ENCODE measurements at regions not wholly inside any gene's neighbourhood (a gene's known extent, or its start where the extent isn't known, plus 50 kb on each side); places are given as distances from the start of the nearest gene placed in this dataset.

- Mint-ChIP-seq H3K9me3 (peaks cover 15% of the 10 kb centered on the region), H3K36me3 (ENCODE audit: low read depth) (no peaks in the 10 kb centered on the region), H3K4me1 (ENCODE audit: low read depth) (no peaks in the 10 kb centered on the region), H3K27me3 (no peaks in the 10 kb centered on the region), H3K4me3 (no peak overlapping the region), H3K27ac (no peak overlapping the region)
- no peak for DNase-seq
These were observed 374.7 kb downstream of the TUSC7 start for GRCh38 chr3:117084277-117084676.

- Mint-ChIP-seq H3K4me3 (no peak overlapping the region), H3K27me3 (no peaks in the 10 kb centered on the region), H3K4me1 (ENCODE audit: low read depth) (no peaks in the 10 kb centered on the region), H3K9me3 (peaks cover 15% of the 10 kb centered on the region), H3K27ac (no peak overlapping the region), H3K36me3 (ENCODE audit: low read depth) (no peaks in the 10 kb centered on the region)
- DNase-seq = no peak
These were observed 375.2 kb downstream of the TUSC7 start for GRCh38 chr3:117084739-117085270.

GRCh38 chr3:117091676-117092075 is 382.1 kb downstream of the TUSC7 start:
- no peak overlapping the region for H3K27ac Mint-ChIP-seq
- peaks cover 16% of the 10 kb centered on the region for H3K9me3 Mint-ChIP-seq
- H3K4me1 Mint-ChIP-seq (ENCODE audit: low read depth) = no peaks in the 10 kb centered on the region
- H3K4me3 Mint-ChIP-seq = no peak overlapping the region
- no peak for DNase-seq
- H3K27me3 Mint-ChIP-seq = no peaks in the 10 kb centered on the region
- no peaks in the 10 kb centered on the region for H3K36me3 Mint-ChIP-seq (ENCODE audit: low read depth)

DNA sequence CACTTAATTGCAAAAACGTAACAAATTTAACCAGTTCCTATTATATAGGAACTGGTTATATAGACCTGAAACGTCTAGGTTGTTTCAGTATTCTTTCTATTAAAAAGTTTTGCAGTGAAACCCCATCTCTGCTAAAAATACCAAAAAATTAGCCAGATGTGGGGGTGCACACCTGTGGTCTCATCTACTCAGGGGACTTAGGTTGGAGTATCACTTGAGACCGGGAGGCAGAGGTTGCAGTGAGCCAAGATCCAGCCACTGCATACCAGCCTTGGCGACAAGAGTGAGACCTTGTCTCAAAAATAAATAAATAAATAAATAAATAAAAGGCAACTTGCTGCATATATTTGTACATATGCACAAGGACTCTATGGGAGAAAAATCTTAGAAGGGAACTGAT is 387.0 kb downstream of the TUSC7 start:
- H3K27ac Mint-ChIP-seq = no peak overlapping the region
- no peaks in the 10 kb centered on the region for H3K27me3 Mint-ChIP-seq
- no peaks in the 10 kb centered on the region for H3K4me1 Mint-ChIP-seq (ENCODE audit: low read depth)
- H3K36me3 Mint-ChIP-seq (ENCODE audit: low read depth) = no peaks in the 10 kb centered on the region
- DNase-seq = no peak
- peaks cover 4% of the 10 kb centered on the region for H3K9me3 Mint-ChIP-seq
- no peak overlapping the region for H3K4me3 Mint-ChIP-seq

GRCh38 chr3:117097351-117097750 is 387.8 kb downstream of the TUSC7 start:
- Mint-ChIP-seq H3K4me1 (ENCODE audit: low read depth) (no peaks in the 10 kb centered on the region), H3K36me3 (ENCODE audit: low read depth) (no peaks in the 10 kb centered on the region), H3K9me3 (peaks cover 4% of the 10 kb centered on the region), H3K27me3 (no peaks in the 10 kb centered on the region), H3K27ac (no peak overlapping the region), H3K4me3 (no peak overlapping the region)
- DNase-seq = no peak

DNA sequence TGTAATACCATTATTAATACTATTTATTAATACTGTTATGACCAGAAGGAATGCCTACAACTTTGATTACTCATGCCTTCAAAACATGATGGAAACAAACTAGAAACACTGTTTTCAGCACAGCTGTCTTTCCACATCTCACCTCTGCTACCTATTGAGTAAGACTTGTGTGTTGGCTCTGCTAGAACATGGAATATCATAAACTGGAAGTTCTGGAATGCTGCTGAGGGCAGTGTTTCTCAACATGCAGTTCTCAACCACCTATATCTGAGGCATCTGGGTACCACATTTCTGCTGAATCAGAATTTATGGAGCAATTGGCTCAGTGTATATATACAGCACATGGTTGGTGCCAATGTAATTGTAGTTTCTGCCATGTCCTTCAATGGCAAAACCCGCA is 392.1 kb downstream of the TUSC7 start:
- H3K4me1 Mint-ChIP-seq (ENCODE audit: low read depth) = no peaks in the 10 kb centered on the region
- H3K4me3 Mint-ChIP-seq = no peak overlapping the region
- peaks cover 2% of the 10 kb centered on the region for H3K9me3 Mint-ChIP-seq
- no peak for DNase-seq
- H3K27me3 Mint-ChIP-seq = no peaks in the 10 kb centered on the region
- no peaks in the 10 kb centered on the region for H3K36me3 Mint-ChIP-seq (ENCODE audit: low read depth)
- no peak overlapping the region for H3K27ac Mint-ChIP-seq

DNA sequence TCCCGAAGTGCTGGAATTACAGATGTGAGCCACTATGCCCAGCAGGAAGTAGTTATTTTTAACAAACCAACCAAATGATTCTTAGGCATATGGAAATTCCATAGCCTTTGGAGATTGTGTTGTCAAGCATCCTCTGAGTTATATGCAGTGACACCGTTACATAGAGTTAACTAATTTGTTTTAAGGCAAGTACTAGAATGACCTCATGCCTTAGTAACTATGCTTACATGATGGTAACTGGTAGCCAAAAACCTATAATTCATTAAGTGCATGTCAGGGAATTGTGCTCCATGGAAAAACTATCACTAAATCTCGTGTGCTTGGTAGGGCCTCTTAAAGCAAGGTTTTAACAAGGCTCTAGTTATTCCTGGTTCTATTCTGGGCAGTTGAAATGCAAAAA is 392.8 kb downstream of the TUSC7 start:
- H3K36me3 Mint-ChIP-seq (ENCODE audit: low read depth) = no peaks in the 10 kb centered on the region
- H3K9me3 Mint-ChIP-seq = peaks cover 2% of the 10 kb centered on the region
- H3K4me1 Mint-ChIP-seq (ENCODE audit: low read depth) = no peaks in the 10 kb centered on the region
- no peak overlapping the region for H3K27ac Mint-ChIP-seq
- H3K27me3 Mint-ChIP-seq = no peaks in the 10 kb centered on the region
- no peak for DNase-seq
- H3K4me3 Mint-ChIP-seq = no peak overlapping the region

GRCh38 chr3:117103675-117104074 is 394.1 kb downstream of the TUSC7 start:
- H3K4me1 Mint-ChIP-seq (ENCODE audit: low read depth) = no peaks in the 10 kb centered on the region
- H3K27me3 Mint-ChIP-seq = no peaks in the 10 kb centered on the region
- H3K27ac Mint-ChIP-seq = no peak overlapping the region
- no peaks in the 10 kb centered on the region for H3K36me3 Mint-ChIP-seq (ENCODE audit: low read depth)
- peaks cover 5% of the 10 kb centered on the region for H3K9me3 Mint-ChIP-seq
- no peak overlapping the region for H3K4me3 Mint-ChIP-seq
- DNase-seq = no peak

GRCh38 chr3:117104381-117104780 is 394.8 kb downstream of the TUSC7 start:
- Mint-ChIP-seq H3K4me3 (no peak overlapping the region), H3K36me3 (ENCODE audit: low read depth) (no peaks in the 10 kb centered on the region), H3K27me3 (no peaks in the 10 kb centered on the region), H3K27ac (no peak overlapping the region), H3K9me3 (peaks cover 5% of the 10 kb centered on the region), H3K4me1 (ENCODE audit: low read depth) (no peaks in the 10 kb centered on the region)
- DNase-seq = no peak

- H3K9me3 Mint-ChIP-seq = peaks cover 5% of the 10 kb centered on the region
These were observed 395.2 kb downstream of the TUSC7 start for GRCh38 chr3:117104792-117105191.

DNA sequence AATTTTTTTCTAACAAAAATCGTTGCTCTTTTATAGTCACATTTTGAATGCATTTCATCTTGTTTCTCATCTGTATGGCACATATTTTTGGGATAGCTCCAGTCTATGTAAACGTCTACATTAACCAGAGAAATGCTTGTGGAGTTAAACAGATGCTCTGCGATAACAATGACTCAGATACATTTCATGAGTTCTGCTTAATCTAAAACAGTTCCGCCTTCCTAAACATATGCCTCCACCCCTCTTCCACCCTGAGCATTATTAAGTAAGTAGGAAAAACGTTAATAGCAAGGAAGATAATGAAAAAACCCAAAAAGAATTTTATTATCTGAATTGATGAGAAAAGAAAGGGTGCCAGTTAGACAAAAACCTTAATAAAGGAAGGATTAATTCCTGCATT is 396.1 kb downstream of the TUSC7 start:
- H3K4me1 Mint-ChIP-seq (ENCODE audit: low read depth) = no peaks in the 10 kb centered on the region
- H3K9me3 Mint-ChIP-seq = peaks cover 5% of the 10 kb centered on the region
- H3K27ac Mint-ChIP-seq = no peak overlapping the region

More at GRCh38 chr3:117104792-117105191, 395.2 kb downstream of the TUSC7 start:
- Mint-ChIP-seq H3K4me1 (ENCODE audit: low read depth) (no peaks in the 10 kb centered on the region), H3K27ac (no peak overlapping the region), H3K27me3 (no peaks in the 10 kb centered on the region), H3K4me3 (no peak overlapping the region), H3K36me3 (ENCODE audit: low read depth) (no peaks in the 10 kb centered on the region)
- DNase-seq = no peak

DNA sequence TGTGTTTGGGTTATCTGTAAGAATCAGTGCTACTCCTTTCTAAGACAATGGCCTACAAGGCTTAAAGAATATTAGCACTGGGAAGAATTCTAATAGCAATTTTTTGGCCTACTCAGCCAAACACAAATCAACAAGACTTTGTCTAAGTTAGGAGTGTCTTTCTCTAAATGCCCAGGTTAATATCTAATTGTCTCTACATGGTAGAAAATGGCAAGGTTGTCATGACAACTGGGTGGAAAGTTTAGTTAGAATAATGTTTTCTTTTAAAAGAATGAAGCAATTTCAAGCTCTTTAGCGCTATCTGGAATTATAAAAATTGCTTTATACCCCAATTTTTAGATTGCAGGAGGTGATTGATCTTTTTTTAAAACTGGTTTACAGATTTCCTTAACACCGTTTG is 396.8 kb downstream of the TUSC7 start:
- Mint-ChIP-seq H3K27ac (no peak overlapping the region), H3K27me3 (no peaks in the 10 kb centered on the region), H3K4me1 (ENCODE audit: low read depth) (no peaks in the 10 kb centered on the region), H3K36me3 (ENCODE audit: low read depth) (no peaks in the 10 kb centered on the region), H3K4me3 (no peak overlapping the region), H3K9me3 (peaks cover 3% of the 10 kb centered on the region)
- DNase-seq = no peak

More for the DNA sequence above, 396.1 kb downstream of the TUSC7 start:
- no peaks in the 10 kb centered on the region for H3K36me3 Mint-ChIP-seq (ENCODE audit: low read depth)
- H3K4me3 Mint-ChIP-seq = no peak overlapping the region
- H3K27me3 Mint-ChIP-seq = no peaks in the 10 kb centered on the region
- no peak for DNase-seq

DNA sequence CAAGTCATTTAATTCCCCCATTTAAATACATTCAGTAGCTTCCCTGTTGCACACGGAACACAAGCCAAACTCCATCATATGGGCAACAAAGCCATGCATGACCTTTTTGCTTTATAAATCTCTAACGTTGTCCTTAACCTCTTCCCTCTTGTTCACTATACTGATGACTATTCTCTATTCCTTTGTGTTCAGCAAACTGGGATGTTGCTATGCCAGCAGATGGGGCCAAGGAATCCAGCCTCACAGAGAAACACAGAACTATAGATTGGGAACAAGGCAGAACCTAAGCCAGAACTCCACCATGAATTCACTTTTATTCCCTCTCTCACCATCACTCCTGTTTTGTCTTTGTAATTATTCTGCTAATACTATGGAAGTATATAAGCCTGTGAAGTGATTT is 398.4 kb downstream of the TUSC7 start:
- Mint-ChIP-seq H3K4me3 (no peak overlapping the region), H3K9me3 (peaks cover 3% of the 10 kb centered on the region)
- DNase-seq = no peak

GRCh38 chr3:117109178-117109577 is 399.6 kb downstream of the TUSC7 start:
- H3K36me3 Mint-ChIP-seq (ENCODE audit: low read depth) = no peaks in the 10 kb centered on the region
- H3K27ac Mint-ChIP-seq = no peak overlapping the region
- H3K4me3 Mint-ChIP-seq = no peak overlapping the region
- no peaks in the 10 kb centered on the region for H3K27me3 Mint-ChIP-seq
- H3K4me1 Mint-ChIP-seq (ENCODE audit: low read depth) = no peaks in the 10 kb centered on the region
- DNase-seq = no peak
- H3K9me3 Mint-ChIP-seq = peaks cover 3% of the 10 kb centered on the region

More for the DNA sequence above, 398.4 kb downstream of the TUSC7 start:
- H3K36me3 Mint-ChIP-seq (ENCODE audit: low read depth) = no peaks in the 10 kb centered on the region
- no peaks in the 10 kb centered on the region for H3K4me1 Mint-ChIP-seq (ENCODE audit: low read depth)
- no peaks in the 10 kb centered on the region for H3K27me3 Mint-ChIP-seq
- no peak overlapping the region for H3K27ac Mint-ChIP-seq

GRCh38 chr3:117114517-117115265 is 405.1 kb downstream of the TUSC7 start:
- Mint-ChIP-seq H3K9me3 (no peaks in the 10 kb centered on the region), H3K4me3 (no peak overlapping the region), H3K27ac (no peak overlapping the region), H3K36me3 (ENCODE audit: low read depth) (no peaks in the 10 kb centered on the region), H3K4me1 (ENCODE audit: low read depth) (no peaks in the 10 kb centered on the region), H3K27me3 (no peaks in the 10 kb centered on the region)
- DNase-seq = no peak
